ENCODE measurements at regions not wholly inside any gene's neighbourhood (a gene's known extent, or its start where the extent isn't known, plus 50 kb on each side); places are given as distances from the start of the nearest gene placed in this dataset.

DNA sequence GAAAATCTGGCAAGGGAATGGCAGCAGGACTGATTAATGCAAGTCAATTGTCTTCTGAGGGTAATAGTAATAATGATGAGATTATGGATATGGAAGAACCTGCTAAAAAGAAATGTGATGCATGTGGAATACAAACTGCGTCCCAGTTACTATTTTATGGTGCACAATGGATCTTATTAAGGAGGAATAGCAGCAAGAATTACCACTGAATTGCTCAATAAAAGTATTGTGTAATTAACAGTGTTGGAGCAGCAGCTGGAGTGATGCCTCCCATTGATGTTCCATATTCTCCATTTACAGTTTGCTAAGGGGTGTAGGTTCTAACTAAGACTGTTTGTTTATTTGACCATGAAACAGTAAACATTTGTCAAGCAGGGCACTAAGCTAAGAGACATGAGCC is 167.9 kb downstream of the HRH4 start:
- no peak for DNase-seq

DNA sequence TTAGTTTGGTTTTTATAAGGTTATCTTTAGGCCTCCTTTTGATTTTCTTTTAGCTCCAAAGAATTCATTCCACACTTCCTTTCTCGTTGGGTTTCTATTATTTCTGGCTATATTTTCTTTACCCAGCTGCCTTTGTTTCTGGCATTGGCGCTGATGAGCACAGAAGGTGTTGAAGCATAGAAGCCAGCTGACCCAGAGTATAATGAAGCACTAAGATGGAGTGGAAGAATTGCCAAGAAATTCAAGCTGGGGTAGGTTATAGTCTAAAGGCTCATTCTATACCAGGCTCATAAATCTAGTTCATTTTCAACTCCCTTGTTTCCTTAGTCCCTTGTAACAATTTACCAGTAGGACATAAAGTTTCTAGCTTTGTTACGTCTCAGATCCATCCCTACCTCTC is 169.5 kb downstream of the HRH4 start:
- no peak for DNase-seq

DNA sequence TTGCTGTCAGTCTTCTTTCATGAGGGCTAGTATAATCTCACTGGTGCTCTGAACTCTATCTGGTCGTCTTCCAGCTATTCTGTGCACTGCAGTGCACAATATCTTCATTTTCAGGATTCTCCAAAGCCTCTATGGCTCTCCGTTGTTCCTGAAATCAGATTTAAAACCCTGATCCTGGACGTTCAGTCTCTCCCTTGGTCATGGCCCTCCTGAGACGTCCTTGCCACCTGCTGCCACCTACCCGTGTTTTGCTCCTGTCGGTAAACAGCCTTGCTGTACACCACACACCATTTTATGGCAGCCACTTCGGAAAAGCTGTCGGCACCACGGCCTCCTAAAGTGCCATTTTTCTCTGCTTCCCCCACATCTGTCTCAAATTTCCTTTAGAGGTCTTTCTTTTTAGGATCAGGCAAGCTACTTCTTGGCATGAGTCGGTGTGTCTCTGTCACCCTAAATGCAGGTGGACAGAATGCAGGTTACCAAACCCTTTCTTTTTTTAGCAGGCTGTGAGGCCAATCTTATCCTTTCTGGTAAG is 170.0 kb downstream of the HRH4 start:
- DNase-seq = no peak

DNA sequence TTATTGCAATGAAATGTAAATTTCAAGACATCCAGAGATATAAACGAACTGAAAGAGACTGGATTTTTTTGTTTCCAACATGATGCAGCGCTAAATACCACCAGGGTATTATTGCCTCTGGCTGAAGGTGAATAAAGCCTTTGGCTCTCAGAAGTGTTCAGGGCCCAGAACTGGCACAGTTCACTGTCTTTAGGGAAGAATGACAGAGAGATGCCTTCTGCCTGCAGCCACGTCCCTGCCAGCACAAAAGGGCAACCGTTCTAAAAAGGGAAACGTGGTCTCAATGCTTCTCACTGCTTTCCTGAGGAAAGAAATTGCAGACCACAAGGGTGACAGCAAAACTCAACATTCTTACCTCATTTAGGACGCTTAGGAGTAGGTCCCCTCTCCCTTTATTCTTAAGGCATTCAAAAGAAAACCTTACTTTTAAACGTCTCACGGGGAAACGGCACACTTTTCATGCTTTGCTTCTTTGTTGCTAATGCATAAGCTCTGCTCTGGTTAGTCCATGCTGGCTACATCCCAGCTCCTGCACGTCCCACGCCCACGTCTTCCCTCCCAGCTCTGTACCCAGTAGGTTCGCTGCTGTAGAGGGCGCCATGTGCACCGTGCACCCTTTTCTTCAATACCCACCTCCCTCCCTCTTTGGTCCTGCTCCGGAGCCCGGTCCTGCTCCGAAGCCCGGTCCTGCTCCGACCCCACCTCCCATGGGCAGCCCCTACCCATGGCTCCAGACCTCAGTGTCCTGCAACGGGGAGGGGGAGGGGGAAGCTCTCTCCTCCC is 171.0 kb downstream of the HRH4 start:
- DNase-seq = no peak

DNA sequence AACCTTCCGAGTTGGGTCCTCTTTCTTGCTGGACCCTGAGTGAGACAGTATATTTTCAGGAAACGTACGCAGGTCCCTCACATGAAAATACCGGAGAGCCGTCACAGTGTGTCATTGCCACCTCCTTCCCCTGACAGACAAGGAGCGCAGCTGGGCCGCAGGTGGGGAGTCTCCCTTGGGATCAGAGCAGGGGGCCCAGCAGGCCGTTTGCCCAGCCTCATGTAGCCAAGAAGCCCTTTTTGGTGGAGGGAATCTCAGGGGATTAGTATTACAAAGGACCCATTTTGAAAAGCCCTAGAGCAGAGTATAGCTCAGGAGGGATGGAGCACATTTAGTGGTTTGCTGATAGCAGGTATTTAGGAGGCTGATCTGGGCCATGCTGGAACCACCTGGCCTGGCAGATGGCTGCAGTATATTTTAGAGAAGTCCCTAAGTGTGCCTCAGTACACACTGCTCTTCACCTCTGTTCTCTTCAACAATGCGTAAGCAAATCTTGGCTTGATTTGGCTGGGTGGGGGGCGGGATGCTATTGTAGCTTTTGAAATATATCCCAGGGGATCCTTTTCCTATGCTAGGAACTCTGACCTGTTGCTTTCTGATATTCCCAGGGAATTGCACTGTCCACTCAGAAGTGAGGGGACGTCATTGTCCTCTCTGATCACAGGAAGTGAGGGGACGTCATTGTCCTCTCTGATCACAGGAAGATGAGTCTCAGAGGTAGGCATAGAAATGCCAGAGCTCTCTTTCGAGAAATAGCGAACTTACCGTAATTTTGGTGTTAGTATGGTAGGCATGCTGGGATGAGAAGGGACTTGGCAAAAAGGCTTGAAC is 171.9 kb downstream of the HRH4 start:
- no peak for DNase-seq

DNA sequence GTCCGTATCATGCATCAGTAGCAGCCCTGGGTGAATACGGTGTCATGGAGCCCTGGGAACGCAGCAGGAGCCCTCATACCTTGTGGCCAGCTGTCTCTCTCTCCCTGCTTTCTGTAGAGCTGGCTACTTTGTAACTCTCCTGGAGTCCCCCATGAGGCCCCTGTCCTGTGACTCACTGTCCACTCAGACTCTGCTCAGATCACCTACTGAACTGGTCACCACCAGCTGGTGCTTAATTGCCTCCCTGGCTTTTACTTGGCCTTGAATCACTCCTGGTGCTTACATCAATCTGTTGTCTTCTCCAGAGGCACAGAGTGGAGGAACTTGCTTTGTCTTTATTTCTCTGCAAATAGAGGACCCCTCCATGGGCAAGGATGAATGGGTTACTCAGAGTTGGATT is 172.7 kb downstream of the HRH4 start:
- no peak for DNase-seq

DNA sequence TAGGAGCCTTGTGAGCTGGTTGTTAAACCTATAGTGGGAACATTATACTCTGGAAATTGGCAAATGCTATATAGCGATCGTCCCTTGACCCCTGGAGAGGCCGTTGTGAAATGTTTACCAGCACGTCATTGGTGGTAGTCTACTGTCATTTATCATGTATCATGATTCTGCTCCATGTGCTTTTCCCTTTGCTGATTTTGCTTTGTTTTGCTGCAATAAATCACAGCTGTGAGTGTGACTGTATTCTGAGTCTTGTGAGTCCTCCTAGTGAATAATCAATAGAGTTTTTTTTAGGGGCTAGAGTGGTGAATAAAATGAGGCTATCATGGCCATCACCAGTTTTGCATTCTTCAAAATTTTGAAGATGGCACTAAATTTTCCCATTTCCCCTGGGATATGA is 189.1 kb downstream of the HRH4 start:
- DNase-seq = no peak

DNA sequence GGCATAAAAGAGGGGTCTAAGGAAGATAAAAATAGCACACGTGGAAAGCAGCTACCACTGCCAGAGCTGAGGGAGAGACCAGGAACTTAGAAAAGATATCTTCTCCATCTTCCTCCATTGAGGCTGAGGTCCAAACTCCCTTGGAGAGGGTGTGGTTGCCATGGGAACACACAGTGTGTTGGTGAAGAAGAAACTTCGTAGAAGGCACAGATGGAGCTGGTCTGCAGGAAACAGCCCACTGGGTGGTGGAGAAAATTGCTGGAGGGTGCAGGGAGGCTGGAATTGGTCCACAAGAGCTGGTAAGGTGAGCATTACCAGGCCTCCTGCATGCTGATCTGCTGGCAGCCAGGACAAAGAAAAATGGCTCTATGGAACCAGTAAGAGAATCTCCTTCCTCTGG is 191.0 kb downstream of the HRH4 start:
- no peak for DNase-seq

DNA sequence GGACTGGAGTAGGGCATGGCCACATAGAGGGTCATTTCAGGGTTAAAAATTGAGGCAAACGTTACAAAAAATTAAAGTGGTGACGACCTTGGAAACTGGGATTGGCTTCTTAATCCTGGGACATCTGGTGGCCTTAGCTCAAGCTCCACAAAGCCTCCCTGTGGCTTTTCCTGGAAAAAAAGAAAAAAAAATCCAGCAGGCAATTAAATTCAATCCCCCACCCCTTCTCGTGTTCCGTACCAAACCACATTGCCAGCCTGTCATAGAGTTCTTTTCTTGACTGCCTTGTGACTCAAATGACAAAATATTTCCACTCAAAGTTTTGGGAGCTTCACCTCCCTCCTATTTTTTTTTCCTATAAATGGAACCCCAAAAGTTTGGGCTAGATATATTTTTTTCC is 195.6 kb downstream of the HRH4 start:
- no peak for DNase-seq

DNA sequence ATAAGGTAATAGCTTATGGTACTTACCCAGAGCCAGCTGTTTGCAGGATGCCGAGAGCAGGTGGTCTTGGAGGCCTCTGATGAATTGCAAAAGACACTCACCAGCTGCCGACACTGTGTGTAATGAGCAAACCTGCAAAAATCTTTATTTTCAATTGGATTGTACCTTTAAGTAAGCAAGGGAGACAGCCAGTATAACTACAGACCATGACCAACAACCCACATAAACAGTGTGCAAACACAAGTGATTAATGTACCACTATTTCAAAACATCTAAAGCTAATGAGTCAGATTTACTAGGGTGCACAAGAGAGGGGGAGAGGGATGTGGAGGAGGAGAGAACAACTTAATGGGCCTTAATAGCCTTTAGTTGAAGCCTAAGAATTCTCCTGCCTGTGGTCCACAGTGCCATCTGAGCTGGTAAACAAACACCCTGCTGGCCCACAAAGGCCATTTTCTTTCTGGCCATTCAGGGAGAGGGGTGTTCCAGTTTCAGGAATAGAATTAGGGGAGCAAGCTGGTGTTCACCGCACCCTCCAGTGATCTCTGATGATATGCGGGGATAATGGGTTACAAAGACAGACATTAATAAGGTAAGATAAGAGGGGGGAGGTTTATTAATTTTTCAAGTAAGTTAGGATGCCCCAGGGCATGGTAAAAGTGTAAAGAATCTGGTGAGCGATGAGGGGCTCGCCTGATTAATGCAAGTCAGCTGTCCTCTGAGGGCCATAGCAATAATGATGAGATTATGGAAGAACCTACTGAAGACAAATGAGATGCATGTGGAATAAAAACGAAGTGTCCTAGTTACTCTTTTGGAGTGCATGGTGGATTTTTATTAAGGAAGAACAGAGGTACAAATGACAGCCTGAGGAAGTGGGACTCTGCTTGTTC is 196.4 kb downstream of the HRH4 start:
- DNase-seq = no peak

DNA sequence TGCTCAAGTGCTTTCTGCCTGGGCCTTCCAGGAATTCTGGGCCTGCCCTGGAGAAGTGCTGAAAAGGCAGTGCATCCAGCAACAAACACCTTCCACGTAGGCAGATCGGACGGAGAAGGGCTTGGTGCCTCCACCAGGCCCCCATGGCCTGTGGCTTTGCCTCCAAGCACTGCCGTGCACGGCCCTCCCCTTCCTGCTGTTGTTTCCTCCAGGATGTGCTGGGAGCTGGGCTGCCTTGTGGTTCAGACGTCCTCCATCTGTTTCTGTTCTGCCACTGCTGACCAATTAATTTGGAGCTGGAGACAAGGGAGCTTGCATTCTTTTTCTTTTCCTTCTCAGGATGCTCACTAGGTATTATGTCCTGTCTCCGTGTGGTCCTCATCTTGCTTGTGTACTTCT is 197.0 kb downstream of the HRH4 start:
- DNase-seq = no peak

DNA sequence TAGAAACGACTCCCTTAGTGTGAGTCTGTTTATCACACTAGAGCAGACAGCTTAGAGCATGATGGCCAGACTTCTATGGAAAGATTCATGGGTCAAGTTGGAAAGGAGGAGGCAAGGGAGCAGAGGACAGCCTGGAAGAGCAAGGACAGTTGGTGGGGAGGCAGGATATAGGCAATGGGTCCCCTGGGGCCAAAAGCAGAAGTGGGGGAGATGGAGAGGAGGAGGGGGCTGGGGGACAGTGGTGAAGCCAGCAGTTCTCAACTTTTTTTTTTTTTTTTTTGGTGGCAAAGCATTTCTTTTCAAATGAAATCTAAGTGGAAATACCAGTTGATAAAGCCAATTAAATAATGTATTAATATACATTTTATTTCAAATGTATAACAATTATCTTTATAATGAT is 197.9 kb downstream of the HRH4 start:
- DNase-seq = no peak

DNA sequence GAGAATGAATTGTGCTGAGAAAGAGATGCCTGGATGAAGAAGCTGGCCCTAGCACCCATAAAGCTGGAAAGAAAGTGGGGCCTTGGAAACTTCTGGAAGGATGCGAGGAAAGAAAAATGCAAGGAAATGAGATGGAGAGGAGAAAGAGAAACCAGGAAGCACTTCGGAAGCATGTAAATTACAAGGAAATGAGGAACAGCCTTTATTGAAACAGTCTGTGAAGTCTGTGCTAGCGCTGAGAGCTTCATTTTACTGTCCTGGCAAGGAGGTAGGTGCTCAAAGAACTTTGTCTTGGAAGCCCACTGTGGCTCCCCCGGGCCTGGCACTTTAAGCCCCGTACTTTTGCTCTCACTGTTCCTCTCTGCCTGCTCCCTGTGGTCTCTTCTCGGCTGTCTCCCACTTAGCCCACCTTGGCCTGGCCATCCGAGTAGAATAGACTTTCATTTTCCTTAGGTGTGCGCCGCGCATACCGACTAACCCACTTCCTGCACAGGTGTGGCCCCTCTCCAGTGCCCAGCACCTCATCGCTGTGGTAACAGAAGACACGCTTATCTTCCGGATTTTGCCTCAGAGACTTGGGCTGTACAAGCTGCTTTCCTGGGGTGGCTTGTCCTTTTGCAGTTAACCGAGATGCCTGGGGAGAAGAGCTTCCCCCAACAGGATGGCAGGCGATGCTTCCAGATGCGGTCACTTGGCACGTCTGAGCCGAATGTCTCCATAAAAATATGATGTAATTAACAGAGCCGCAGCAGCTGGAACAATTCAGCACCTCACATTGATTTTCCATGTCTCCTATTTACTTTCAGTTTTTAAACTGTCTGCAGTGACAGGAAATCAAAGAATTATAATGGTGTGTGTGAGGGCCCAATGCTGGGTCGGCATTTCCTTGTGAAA is 199.6 kb downstream of the HRH4 start:
- peak; percentile 17 for DNase-seq

DNA sequence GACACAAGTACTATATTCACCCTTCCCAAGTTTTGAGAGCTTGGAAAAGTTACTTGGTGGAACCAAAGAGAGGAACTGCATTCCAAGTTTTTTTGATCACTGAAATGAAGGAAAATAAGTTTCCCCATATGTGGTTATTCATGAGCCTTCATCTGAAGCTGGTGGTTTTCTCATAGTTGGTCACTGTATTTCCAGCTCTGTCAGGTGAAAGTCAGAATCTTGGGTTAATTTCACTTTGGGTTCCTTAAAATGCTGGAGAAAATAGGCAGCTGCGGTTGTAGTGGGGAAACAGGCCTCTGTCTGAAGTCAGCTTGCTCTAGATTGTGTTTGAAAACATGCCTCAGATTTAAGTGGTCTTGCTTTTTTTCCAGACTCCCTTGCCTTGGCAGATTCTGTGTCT is 200.5 kb downstream of the HRH4 start:
- no peak for DNase-seq

DNA sequence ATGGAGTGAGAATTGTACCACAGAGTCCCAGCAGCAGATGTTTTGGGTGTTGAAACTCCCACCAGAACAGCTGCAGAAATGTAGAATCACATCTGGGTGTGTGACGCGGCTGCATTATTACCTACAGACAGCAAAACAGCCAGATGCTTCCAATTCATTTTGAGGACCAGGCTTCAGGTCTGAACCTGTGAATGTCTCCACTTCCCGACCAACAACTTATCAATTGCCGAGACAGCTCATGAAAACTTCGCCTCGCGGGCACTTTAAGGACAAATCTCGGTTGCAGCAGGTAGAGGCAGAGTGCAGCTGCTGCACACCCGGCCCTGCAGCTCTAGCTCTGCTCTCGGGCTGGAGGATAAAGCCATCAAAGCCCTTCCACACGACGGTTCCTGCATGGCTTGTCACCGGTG is 202.0 kb downstream of the HRH4 start:
- DNase-seq = no peak

DNA sequence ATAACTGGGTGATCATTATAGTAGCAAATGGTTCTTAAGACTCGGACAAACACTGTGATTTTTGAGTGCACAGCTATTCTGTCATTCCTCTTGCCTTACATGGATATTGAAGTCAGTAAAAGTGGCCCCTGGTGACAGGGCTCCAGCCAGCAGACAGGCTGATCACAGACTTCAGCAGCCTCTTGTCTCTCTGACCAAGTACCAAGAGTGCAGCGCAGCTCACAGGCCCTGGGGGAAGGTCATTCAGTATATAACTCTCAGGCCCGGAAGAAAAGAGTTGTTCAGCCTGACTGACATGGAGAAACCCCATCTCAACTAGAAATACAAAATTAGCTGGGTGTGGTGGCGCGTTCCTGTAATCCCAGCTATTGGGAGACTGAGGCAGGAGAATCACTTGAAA is 202.6 kb downstream of the HRH4 start:
- no peak for DNase-seq

DNA sequence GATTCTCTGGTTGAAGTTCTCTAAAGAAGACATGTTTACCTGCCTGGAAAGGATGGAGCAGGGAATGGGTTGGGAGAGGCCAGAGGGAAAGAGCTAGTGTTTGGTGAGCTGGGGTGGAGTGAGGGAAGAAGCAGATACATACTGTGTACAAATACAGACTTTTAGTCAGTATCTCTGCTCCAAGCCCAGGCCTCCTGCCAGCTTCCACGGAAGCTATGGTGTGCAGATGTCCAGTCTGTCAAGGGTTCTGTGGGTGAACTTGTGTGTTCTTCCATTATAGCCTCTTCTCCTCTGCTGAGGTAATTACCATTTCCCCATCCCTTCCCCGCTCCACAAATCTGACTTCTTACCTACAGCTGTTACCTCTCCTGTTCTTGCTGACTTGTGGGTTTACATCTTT is 208.6 kb downstream of the HRH4 start:
- no peak for DNase-seq

DNA sequence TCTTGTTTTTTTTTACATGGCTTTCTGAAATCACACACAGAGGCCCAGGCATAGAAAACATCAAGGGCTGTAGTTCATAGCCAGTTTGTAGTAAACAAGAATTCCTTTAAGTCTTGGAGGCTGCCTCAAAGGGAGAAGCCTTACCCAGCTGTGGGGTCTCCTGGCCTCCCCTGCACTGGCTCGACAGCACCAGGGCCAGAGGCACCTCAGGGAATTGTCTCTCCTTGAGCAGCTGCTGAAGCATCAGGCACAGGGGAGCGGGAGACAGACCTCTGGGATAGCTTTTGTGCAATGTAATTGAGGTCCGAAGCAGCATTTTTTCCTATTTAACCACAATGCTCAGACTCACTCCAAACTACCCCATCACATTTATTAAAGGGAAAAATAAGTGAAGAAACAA is 209.1 kb downstream of the HRH4 start:
- no peak for DNase-seq

DNA sequence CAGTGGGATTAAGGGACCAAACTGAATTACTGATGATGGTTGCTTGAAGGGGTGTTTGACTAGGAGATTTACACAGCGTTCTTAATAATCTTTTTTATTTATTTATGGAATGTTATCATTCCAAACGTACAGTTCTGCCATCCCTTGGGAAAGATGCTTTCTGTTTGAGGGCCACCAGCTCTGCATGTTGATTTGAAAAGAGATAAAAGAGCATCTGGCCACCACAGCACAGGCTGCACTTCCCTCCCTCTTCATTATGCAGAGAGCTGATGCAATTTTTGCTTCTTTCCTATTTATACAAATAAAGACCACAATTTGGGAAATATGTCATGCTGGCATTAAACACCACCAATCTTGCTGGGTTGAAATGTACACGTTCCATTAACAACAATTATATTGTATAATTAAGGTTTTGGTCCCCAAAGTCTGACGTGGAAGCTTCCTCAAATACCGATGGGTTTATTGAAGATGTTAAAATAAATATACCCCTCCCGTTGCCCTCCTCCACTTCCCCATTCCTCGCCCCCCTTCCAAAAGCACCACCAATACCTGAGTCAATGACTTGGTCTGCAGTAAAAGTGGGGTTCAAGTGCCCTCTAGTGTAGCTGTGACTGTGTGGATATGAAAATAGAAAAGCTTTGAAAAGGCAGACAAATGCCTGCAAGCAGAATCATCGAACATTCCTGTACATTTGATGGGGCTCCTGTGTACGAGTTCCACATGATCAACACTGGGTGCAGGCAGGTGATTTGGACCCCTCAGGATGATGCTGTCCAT is 211.9 kb downstream of the HRH4 start:
- DNase-seq = no peak

DNA sequence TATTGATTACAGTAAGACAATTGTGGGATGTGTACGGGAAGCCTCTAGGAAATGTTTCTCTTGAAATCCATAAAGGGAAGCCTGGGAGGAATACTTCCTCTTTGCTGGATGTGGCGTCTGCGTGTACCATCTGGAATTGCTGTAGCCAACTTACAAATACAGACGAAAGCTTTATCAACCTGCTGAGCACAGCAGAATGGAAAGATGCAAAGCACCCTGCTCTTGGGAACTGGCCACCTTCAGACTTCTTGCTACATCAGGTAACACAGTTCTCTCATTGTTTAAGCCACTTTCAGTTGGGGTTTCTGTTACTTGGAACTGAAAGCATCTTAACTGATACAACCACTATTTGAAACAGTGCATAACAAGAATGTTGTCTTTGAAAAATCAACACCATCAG is 213.8 kb downstream of the HRH4 start:
- no peak for DNase-seq

DNA sequence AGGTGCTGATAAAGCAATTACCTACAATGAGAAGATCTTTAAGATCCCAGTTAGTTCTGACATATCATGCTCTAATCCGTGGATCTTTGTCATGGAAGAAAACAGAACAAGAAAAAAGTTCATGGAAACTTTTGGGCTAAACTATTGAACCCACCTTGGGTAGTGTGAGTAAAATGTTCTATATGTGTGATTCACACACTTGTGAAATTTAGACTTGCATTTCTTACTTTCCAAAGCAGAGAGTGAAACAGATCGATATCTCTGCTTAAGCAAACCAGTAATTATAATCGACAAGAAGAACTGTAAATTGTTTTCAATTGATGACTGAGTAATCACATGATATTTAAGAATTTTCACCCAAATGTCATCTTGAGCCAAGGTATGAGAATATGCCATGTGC is 214.2 kb downstream of the HRH4 start:
- DNase-seq = no peak
